ES-I3 (cell line): ENCODE measurements at regions not wholly inside any gene's neighbourhood (a gene's known extent, or its start where the extent isn't known, plus 50 kb on each side); places are given as distances from the start of the nearest gene placed in this dataset.

ENCODE experiments used
- H3K36me3 ChIP-seq: 2 replicates; pipeline ENCODE4 v1.6.1; 2013; ENCODE audit warnings: mild to moderate bottlenecking, low read length, control low read depth, moderate library complexity; ENCODE audit not compliant: insufficient read depth
- H3K4me1 ChIP-seq: 2 replicates; pipeline ENCODE4 v1.6.1; 2013; ENCODE audit warnings: mild to moderate bottlenecking, control low read depth, low read length; ENCODE audit not compliant: insufficient read depth
- H3K9ac ChIP-seq: 2 replicates; pipeline ENCODE4 v1.6.1; 2013; ENCODE audit warnings: low read depth, mild to moderate bottlenecking, low read length, moderate library complexity
- H3K9me3 ChIP-seq: 2 replicates; pipeline ENCODE4 v1.6.1; 2013; ENCODE audit warnings: mild to moderate bottlenecking, low read length, moderate library complexity; ENCODE audit not compliant: control insufficient read depth, insufficient read depth

DNA sequence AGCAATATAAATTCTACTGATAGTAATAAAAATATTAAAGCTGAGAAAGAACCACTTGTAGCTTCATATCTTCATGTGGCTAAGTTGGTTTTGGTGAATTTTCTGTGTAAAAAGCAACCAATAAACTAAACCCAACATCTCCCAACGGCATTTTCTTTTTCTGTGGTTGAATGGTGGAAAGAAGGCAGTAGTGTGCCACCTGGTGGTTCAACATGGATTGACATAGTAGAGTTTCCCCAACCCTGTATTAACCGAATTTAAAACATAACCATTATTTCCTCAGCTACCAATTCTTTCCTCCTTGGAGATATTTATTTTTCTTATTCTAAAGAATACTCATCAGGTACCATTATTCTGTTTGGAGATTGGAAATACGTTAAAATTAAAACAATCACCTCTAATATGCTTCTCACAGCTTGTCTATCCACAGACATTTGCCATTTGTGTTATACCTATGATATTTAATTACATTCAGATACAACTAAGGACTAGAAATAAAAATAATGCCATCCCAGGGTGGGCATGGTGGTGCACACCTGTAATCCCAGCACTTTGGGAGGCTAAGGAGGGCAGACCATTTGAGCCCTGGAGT lies 117.1 kb upstream of the EEF1E1 start:
- Histone ChIP-seq H3K9ac (no peak overlapping the region), H3K4me1 (no peaks in the 10 kb centered on the region; the same call in 1 of the 2 replicates), H3K36me3 (no peaks in the 10 kb centered on the region), H3K9me3 (no peaks in the 10 kb centered on the region)

DNA sequence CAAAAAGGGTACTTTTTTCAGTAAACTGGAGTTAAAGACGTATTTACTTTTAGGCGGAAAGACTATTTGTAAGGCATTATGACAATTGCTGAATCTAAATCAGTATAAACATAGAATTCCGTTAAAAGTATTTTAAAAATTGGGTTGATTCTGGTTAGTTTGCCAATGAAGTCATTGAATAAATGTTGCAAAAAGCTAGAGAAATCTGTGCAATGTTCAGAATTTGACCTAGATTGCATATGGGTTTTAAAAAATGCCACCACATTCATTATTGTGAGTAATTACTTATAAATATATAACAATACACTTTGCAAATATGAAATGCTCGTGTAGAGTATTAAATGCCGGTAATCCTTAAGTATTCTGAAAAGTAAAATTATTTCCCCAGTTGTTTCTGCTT lies 116.5 kb upstream of the EEF1E1 start:
- no peak overlapping the region; the same call in 1 of the 2 replicates for H3K9ac ChIP-seq

DNA sequence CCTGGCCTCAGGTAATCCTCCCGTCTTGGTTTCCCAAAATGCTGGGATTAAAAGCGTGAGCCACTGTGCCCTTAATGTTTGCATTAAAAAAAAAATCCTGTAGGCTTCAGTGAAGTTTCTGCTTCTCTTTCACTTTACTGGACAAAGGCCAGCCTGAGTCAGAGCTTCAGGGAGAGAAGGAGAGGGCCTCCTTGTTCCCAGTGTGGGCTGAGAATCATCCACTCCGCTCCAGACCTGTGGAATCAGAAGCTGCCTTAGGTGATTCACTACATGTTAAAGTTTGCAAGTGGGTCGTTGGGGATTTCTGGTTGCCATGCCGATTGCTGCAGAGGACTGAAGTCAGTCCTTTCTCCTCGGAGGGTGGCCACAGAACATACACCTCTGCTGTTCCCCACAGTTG lies 113.3 kb upstream of the EEF1E1 start:
- no peaks in the 10 kb centered on the region for H3K9me3 ChIP-seq
- no peaks in the 10 kb centered on the region for H3K36me3 ChIP-seq
- H3K9ac ChIP-seq: no peak overlapping the region
- H3K4me1 ChIP-seq: no peaks in the 10 kb centered on the region; the same call in 1 of the 2 replicates

More for the DNA sequence above, 116.5 kb upstream of the EEF1E1 start:
- H3K4me1 ChIP-seq: no peaks in the 10 kb centered on the region; the same call in 1 of the 2 replicates
- no peaks in the 10 kb centered on the region for H3K36me3 ChIP-seq
- no peaks in the 10 kb centered on the region for H3K9me3 ChIP-seq

DNA sequence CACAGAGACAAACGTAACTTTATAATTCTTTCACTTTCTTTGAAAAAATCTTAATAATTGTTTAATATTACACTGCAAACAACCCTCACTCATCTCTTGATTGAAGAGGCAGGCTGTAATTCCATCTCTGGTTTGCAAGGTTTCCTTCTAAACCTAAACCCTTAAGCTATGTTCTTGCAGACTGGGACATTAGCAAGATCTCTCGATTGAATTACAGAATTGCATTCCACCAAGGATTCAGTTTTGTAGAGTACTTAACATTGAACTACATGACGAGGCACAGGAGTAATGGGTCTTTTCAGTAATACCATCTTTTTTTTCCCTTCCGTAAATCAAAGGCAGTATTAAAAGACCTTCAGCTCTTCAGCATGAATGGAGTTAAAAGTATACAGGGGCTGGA lies 111.6 kb upstream of the EEF1E1 start:
- no peaks in the 10 kb centered on the region for H3K9me3 ChIP-seq
- H3K36me3 ChIP-seq: no peaks in the 10 kb centered on the region
- H3K4me1 ChIP-seq: no peaks in the 10 kb centered on the region; the same call in 1 of the 2 replicates
- H3K9ac ChIP-seq: no peak overlapping the region

DNA sequence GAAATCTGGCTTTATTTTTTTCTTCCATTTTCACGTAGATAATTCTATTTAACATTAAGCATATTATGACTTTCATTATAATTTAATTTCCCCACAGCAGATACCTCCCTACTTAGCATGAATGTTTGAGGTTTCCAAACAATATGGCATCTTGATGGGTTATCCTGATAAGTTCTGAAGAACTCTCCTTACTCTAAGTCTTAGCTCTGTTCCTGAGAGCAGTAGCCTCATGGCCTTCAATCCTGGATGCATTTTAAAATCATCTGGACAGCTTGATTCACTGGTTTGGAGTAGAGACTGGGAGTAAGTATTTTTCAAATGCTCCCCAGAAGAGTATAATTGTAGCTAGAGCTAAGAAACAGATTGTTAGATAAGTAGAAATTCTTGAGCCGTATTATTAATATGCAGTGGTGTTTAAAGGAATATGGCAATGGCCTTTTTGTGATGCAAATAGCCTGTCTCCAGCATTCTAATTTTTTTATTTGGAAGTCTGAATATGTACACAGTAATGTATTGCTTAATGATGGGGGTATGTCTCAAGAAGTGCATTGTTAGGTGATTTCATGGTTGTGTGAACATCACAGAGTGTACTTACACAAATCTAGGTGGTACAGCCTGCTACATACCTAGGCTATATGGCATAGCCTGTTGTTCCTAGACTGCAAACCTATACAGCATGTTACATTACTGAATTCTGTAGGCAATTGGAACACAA lies 110.5 kb upstream of the EEF1E1 start:
- no peaks in the 10 kb centered on the region for H3K36me3 ChIP-seq
- no peaks in the 10 kb centered on the region for H3K4me1 ChIP-seq

DNA sequence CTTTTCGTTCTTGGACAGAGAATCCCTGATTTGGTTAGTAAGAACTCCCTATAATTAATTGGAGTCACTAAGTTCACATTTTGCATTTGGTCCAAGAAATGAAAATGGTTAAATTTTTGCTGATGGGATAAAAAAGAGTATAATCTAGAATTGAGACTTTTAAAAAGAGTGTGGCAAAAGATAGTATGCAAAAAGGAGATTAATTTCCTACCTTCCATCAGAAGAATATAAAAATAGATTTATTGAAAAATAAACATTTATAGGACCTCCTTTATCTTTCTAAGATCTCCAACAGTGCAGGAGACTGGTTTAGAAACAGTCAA lies 105.5 kb upstream of the EEF1E1 start:
- Histone ChIP-seq H3K4me1 (no peaks in the 10 kb centered on the region), H3K9me3 (no peaks in the 10 kb centered on the region), H3K9ac (no peak overlapping the region), H3K36me3 (no peaks in the 10 kb centered on the region)

More for the DNA sequence above, 110.5 kb upstream of the EEF1E1 start:
- Histone ChIP-seq H3K9me3 (no peaks in the 10 kb centered on the region), H3K9ac (no peak overlapping the region)

DNA sequence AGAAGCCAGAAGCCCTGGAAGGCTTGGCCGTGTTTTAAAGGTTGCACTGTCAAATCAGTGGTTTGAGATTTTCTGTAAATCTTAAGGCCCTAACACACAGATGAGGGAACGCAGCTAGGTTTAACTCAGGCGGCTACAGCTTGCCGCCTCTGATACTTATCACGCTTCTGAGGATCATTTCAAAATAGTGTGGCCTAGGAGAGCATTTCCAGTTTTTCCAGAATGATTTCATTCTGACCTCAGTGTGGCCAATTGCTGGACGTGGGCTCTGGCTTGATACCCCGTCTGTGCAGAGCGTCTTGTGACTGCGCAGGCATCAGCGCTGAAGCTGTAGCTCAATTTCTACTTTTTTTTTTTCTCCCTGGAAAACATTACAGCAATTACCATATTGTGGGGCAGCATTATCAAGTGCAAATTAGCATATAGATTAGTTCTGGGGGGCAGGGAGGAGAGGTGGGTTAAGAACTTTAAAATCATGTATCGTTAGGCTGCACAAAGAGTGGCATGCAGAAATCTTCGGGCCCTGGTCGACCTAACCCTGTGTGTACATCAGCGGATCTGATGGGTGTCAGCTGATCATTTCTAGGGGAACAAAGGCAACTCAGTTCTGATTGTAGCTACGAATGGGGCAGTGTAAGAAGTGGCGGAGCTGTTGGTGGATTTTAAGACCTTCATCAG lies 105.0 kb upstream of the EEF1E1 start:
- H3K4me1 ChIP-seq: no peaks in the 10 kb centered on the region
- H3K9me3 ChIP-seq: no peaks in the 10 kb centered on the region
- no peaks in the 10 kb centered on the region for H3K36me3 ChIP-seq
- no peak overlapping the region for H3K9ac ChIP-seq

DNA sequence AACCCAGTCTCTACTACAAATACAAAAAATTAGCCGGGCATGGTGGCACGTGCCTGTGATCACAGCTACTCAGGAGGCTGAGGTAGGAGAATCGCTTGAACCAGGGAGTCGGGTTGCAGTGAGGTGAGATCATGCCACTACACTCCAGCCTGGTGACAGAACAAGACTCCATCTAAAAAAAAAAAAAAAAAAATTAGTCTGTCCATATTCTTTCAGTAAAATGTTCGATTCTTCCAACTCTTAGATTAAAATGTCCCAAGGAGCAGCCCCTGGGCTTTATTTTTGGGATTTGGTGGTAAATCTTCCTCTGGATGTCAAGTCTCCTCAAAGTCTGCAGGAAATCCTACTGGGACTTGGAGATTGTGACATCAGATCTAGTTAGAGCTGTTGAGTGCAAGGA lies 101.0 kb upstream of the EEF1E1 start:
- Histone ChIP-seq H3K9me3 (no peaks in the 10 kb centered on the region), H3K4me1 (no peaks in the 10 kb centered on the region), H3K9ac (no peak overlapping the region)

DNA sequence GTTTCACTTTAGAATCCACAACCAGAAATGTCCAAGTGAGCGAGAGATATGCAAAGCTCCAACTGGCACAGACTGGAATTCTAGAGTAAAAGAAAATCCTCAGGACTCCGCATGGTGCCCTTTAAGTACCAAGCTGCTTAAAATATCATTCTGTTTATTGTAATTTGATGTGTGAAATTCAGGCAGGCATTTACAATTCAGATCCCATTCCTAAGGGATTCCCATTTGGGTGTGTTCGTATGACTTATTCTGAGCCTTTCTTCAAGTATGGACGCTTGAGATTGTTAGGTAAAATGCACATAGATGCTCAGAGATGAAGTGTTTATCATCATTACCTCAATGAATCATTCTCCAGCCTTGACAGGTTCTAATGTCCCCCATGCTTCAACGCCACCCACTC lies 99.3 kb upstream of the EEF1E1 start:
- no peaks in the 10 kb centered on the region for H3K36me3 ChIP-seq
- no peaks in the 10 kb centered on the region for H3K9me3 ChIP-seq
- H3K9ac ChIP-seq: no peak overlapping the region
- no peaks in the 10 kb centered on the region for H3K4me1 ChIP-seq

More for the DNA sequence above, 101.0 kb upstream of the EEF1E1 start:
- H3K36me3 ChIP-seq: no peaks in the 10 kb centered on the region

DNA sequence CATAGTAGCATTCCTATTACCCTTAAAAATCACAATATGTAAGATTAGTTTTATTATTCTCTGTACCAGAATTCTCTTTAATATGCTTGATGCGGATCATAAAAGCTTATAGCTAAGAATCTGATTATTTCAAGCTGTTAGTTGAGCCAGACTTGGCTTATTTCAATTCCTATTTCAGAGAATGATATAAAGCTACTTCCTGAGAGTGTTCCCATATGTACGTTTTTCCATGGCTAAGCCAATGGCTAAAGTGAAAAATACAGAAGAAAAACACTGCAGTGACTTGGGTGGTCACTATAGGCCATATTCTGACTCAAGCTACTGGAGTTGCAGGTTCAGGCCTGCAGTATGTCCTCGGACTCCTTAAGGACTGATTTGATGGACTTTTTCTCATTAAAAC lies 97.9 kb upstream of the EEF1E1 start:
- Histone ChIP-seq H3K36me3 (no peaks in the 10 kb centered on the region), H3K9ac (no peak overlapping the region), H3K9me3 (no peaks in the 10 kb centered on the region), H3K4me1 (0 out of 2 replicates have a peak, but pooled peaks cover under 1% of the 10 kb centered on the region)

DNA sequence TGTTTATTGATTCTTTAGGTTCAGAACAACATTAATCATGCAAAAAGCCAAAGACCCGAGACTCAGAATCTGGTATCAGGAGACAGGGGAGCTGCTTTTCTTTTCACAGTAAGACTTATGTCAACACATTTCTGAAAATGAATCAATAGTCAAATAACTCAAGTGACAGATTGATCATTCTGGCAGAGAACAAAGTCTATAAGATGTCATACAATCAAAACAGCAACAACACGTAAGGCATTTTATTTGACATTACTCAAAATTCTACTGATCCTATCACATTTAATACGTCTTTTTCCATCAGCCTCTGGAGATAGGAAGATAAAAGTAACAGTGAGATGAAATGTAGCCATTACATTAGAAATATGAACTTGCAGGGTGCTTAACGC lies 93.4 kb upstream of the EEF1E1 start:
- H3K36me3 ChIP-seq: no peaks in the 10 kb centered on the region
- H3K4me1 ChIP-seq: peaks cover 21% of the 10 kb centered on the region
- no peaks in the 10 kb centered on the region for H3K9me3 ChIP-seq
- no peak overlapping the region for H3K9ac ChIP-seq

DNA sequence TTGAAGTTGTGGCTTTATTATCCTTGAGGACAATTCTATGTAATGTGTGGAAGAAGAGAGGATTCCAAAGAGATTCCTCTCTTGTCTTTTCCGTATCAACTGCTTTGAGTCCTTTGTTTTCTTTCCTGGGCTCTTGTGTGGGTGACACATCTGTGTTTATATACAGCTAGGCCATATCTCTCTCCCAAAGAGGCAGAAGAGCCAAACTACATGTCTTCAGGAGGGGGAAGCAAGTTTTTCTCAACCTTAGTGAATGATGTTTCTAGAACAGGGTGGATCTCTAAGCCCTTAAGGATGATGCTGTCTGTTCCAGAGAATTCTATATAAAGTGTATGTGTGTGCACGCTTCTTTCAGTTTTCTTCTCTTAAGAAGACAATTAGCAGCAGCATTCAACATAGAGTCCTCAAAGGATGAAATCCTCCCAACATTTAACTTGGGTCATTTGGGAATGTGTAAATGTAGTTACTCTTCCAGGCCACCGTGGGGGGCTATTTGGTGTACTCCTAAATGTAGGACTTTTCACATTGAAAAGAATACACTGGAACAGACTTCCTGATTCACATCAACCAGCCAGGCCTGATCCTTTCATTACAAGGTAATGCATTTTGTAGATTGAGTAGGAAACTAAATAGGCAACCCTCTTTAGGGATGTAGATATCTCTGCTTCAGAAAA lies 92.8 kb upstream of the EEF1E1 start:
- Histone ChIP-seq H3K9ac (no peak overlapping the region), H3K36me3 (no peaks in the 10 kb centered on the region), H3K9me3 (no peaks in the 10 kb centered on the region), H3K4me1 (peaks cover 21% of the 10 kb centered on the region)

DNA sequence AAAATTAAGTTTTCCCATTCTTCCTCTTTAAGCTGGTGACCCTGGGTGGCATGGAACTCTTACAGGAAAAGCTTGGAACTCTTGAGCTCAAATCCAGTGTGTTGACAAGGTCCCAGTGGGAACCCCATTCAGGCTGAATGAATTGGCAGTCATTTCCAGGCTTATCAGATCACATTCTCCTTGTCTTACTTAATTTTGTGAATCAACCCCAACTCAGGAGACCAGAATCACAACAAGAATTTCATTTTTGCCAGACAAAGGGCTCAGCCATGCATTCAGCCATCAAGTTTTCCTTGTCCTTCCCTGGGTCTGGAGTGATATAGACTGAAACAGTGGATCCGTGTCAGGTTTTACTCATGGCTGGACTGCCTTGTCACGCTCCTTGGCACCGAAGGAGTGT lies 92.1 kb upstream of the EEF1E1 start:
- Histone ChIP-seq H3K36me3 (no peaks in the 10 kb centered on the region), H3K9ac (no peak overlapping the region), H3K9me3 (no peaks in the 10 kb centered on the region), H3K4me1 (peaks cover 21% of the 10 kb centered on the region)

DNA sequence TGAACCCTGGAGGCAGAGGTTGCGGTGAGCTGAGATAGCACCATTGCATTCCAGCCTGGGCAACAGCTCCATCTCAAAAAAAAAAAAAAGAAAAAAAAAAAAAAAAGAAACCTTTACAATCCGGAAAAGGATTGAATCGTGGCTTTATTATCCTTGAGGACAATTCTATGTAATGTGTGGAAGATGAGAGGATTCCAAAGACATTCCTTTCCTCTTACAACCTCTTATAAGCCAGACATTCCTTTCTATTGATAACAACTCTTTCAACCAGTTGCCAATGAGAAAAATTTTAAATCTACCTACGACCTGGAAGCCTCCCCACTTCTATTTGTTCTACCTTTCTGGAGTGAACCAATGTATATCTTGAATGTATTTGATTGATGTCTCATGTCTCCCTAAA lies 91.2 kb upstream of the EEF1E1 start:
- peaks cover 21% of the 10 kb centered on the region for H3K4me1 ChIP-seq
- no peak overlapping the region for H3K9ac ChIP-seq
- no peaks in the 10 kb centered on the region for H3K36me3 ChIP-seq
- no peaks in the 10 kb centered on the region for H3K9me3 ChIP-seq
